Neural progenitor cell (in vitro differentiated cells): ENCODE measurements at regions not wholly inside any gene's neighbourhood (a gene's known extent, or its start where the extent isn't known, plus 50 kb on each side); places are given as distances from the start of the nearest gene placed in this dataset.

ENCODE experiments used
- EZH2 ChIP-seq: fragments of 200-600 bp; sonication (generic); IDR thresholded peaks from 2 replicates; pipeline ENCODE4 v1.6.1; 2017; ENCODE audit warnings: antibody characterized with exemption, mild to moderate bottlenecking, moderate library complexity
- EZH2phosphoT487 ChIP-seq: fragments of 200-600 bp; sonication (generic); IDR thresholded peaks from 2 replicates; pipeline ENCODE4 v1.6.1; 2017; ENCODE audit warnings: antibody characterized with exemption
- TF ChIP-seq, protein P1 (sequence below): fragments of 200-600 bp; sonication (generic); IDR thresholded peaks from 2 replicates; pipeline ENCODE4 v1.5.1; 2017; ENCODE audit warnings: antibody characterized with exemption, mild to moderate bottlenecking

GRCh38 chr2:19409046-19409445, 50.6 kb upstream of the OSR1 start:
- TF ChIP-seq EZH2 (no peak), EZH2phosphoT487 (no peak)
- TF ChIP-seq, protein P1, sequence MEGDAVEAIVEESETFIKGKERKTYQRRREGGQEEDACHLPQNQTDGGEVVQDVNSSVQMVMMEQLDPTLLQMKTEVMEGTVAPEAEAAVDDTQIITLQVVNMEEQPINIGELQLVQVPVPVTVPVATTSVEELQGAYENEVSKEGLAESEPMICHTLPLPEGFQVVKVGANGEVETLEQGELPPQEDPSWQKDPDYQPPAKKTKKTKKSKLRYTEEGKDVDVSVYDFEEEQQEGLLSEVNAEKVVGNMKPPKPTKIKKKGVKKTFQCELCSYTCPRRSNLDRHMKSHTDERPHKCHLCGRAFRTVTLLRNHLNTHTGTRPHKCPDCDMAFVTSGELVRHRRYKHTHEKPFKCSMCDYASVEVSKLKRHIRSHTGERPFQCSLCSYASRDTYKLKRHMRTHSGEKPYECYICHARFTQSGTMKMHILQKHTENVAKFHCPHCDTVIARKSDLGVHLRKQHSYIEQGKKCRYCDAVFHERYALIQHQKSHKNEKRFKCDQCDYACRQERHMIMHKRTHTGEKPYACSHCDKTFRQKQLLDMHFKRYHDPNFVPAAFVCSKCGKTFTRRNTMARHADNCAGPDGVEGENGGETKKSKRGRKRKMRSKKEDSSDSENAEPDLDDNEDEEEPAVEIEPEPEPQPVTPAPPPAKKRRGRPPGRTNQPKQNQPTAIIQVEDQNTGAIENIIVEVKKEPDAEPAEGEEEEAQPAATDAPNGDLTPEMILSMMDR: no peak
